ENCODE measurements at regions not wholly inside any gene's neighbourhood (a gene's known extent, or its start where the extent isn't known, plus 50 kb on each side); places are given as distances from the start of the nearest gene placed in this dataset.

- FAIRE-seq (no peak), DNase-seq (ENCODE audit: low spot score) (no peak), ATAC-seq (no peak; the same call in 2 of the 3 replicates)
- H2AFZ ChIP-seq (ENCODE audit: low read length), result no peak overlapping the region
- 20% methylated on average over 28 of the region's 28 CpGs for WGBS (ENCODE audit: low lambda C conversion rate)
- no peak overlapping the region for H3K4me3 ChIP-seq (replicated peaks in 1 of 3; ENCODE audit: insufficient read depth in 1 of 3, low read depth in 2 of 3, low read length in 3 of 3)
- peaks cover 0 to 20% of the 10 kb centered on the region in 2 experiments; a peak in 3 of 5 replicates for H3K27me3 ChIP-seq (ENCODE audit: control insufficient read depth in 1 of 2, insufficient read depth in 2 of 2, low read length in 2 of 2)
- H3K36me3 ChIP-seq (replicated peaks in 1 of 2; ENCODE audit: control insufficient read depth in 1 of 2, insufficient read depth in 2 of 2, low read length in 2 of 2), result no peaks in the 10 kb centered on the region
- POLR2A ChIA-PET, result no interaction called here
- H3K9ac ChIP-seq (ENCODE audit: insufficient read depth, low read depth, low read length), result no peak overlapping the region
- no peak overlapping the region for H3K4me2 ChIP-seq (ENCODE audit: low read depth, low read length)
- H3K27ac ChIP-seq (ENCODE audit: extremely low read length, insufficient read depth, low read length), result no peak overlapping the region
- no peaks in the 10 kb centered on the region for H3K4me1 ChIP-seq (ENCODE audit: insufficient read depth, low read length)
- H3K79me2 ChIP-seq (ENCODE audit: insufficient read depth, low read length), result no peaks in the 10 kb centered on the region
- no peaks in the 10 kb centered on the region for H3K9me3 ChIP-seq (ENCODE audit: low read length)
- no peaks in the 10 kb centered on the region for H4K20me1 ChIP-seq (ENCODE audit: insufficient read depth, low read length)
- in situ Hi-C loops (cut with HindIII; ENCODE audit: extremely low pct_ligation_motif_present, low pct_unique_long_range_greater_than_20kb) (no loop called here), intact Hi-C loops (cut with micrococcal nuclease; ENCODE audit: unreplicated experiment) (no loop called here)
- BruUV-seq (replicated peaks), result no TSS peak
- CTCF ChIA-PET (ENCODE audit: low intra/inter-chr PET ratio, low total read pairs), result no interaction called here
- TF ChIP-seq YY1 (IDR thresholded peaks at IDR 0.05; ENCODE audit: insufficient read depth, insufficient replicate concordance, low read depth, low read length) (no peak), BCL6 (CRISPR knock-in tag; IDR thresholded peaks at IDR 0.05) (no peak), AGO2 (optimal IDR thresholded peaks at IDR 0.05; ENCODE audit: low read depth, low read length) (no peak), THRA (CRISPR knock-in tag; IDR thresholded peaks at IDR 0.05; ENCODE audit: borderline replicate concordance) (no peak), ZNF574 (CRISPR knock-in tag; IDR thresholded peaks at IDR 0.05) (no peak), PCBP1 (IDR thresholded peaks at IDR 0.05; ENCODE audit: borderline replicate concordance, low read depth, low read length) (no peak), LCORL (IDR thresholded peaks at IDR 0.05) (no peak), LCORL (CRISPR knock-in tag; IDR thresholded peaks at IDR 0.05) (no peak), IRX3 (CRISPR knock-in tag; IDR thresholded peaks at IDR 0.05; ENCODE audit: borderline replicate concordance, low read depth) (no peak), ZNF432 (CRISPR knock-in tag; IDR thresholded peaks at IDR 0.05; ENCODE audit: borderline replicate concordance) (no peak), HNRNPH1 (optimal IDR thresholded peaks at IDR 0.05; ENCODE audit: low read depth, low read length) (no peak), SRY (CRISPR knock-in tag; IDR thresholded peaks at IDR 0.05) (no peak), ZC3H13 (CRISPR knock-in tag; IDR thresholded peaks at IDR 0.05) (no peak), WIZ (CRISPR knock-in tag; IDR thresholded peaks at IDR 0.05) (no peak), NFAT5 (CRISPR knock-in tag; IDR thresholded peaks at IDR 0.05) (no peak)
Measured at GRCh38 chr6:10112871-10113549, 301.9 kb downstream of the TFAP2A start.

Measured in HepG2 (cell line).